SK-N-SH (cell line): ENCODE measurements at regions not wholly inside any gene's neighbourhood (a gene's known extent, or its start where the extent isn't known, plus 50 kb on each side); places are given as distances from the start of the nearest gene placed in this dataset.

Source experiments
- CTCF ChIP-seq: fragments of 200-600 bp; sonication (generic); IDR thresholded peaks from 2 replicates; pipeline ENCODE4 v1.6.1; 2017; ENCODE audit warnings: antibody characterized with exemption, mild to moderate bottlenecking, moderate library complexity
- EP300 ChIP-seq, 2 experiments: IDR thresholded peaks; 2 replicates each; pipeline versions ENCODE4 v1.4.0 to v1.6.1; 2012; ENCODE audit warnings: borderline replicate concordance in 1 of 2, low read depth in 1 of 2, low read length in 1 of 2
- EZH2phosphoT487 ChIP-seq: fragments of 200-600 bp; sonication (generic); IDR thresholded peaks from 2 replicates; pipeline ENCODE4 v1.6.1; 2017; ENCODE audit warnings: low read depth, mixed run types, mild to moderate bottlenecking, antibody characterized with exemption, moderate library complexity, borderline replicate concordance
- NRF1 ChIP-seq: IDR thresholded peaks from 2 replicates; pipeline ENCODE4 v1.6.1; 2012; ENCODE audit warnings: low read depth, mild to moderate bottlenecking, low read length
- POLR2AphosphoS5 ChIP-seq: IDR thresholded peaks from 2 replicates; pipeline ENCODE4 v1.6.1; 2012; ENCODE audit warnings: low read depth, low read length
- SIN3A ChIP-seq: IDR thresholded peaks from 2 replicates; pipeline ENCODE4 v1.6.1; 2012; ENCODE audit warnings: low read depth, mild to moderate bottlenecking, low read length, moderate library complexity, borderline replicate concordance

GRCh38 chr5:2338686-2339085, 412.8 kb downstream of the IRX2 start:
- no peak for TF ChIP-seq CTCF
- TF ChIP-seq POLR2AphosphoS5 = no peak
- TF ChIP-seq NRF1 = no peak
- no peak for TF ChIP-seq EP300 (IDR thresholded peaks at IDR 0.05; ENCODE audit: borderline replicate concordance in 1 of 2, low read depth in 1 of 2, low read length in 1 of 2)
- TF ChIP-seq EZH2phosphoT487 = no peak
- no peak for TF ChIP-seq SIN3A
